ENCODE measurements at regions not wholly inside any gene's neighbourhood (a gene's known extent, or its start where the extent isn't known, plus 50 kb on each side); places are given as distances from the start of the nearest gene placed in this dataset.
"Not testable (repeated sequence)": the region's sequence is repeated elsewhere in the genome, so short reads cannot be mapped to it uniquely, and the experiment has no call there.

GRCh38 chr4:156509921-156510320 is 461.7 kb downstream of the PDGFC start:
- H3K9me3 ChIP-seq (ENCODE audit: control extremely low read depth in 1 of 5, control insufficient read depth in 4 of 5, insufficient read depth in 2 of 5, low read depth in 1 of 5, low read length in 4 of 5); H3K36me3 ChIP-seq (ENCODE audit: control insufficient read depth in 4 of 4, insufficient read depth in 4 of 4, low read length in 3 of 4); H3K4me3 ChIP-seq (ENCODE audit: control insufficient read depth in 1 of 7, extremely low read depth in 1 of 7, insufficient read depth in 4 of 7, low read depth in 2 of 7, low read length in 6 of 7); CTCF ChIA-PET; H3K27me3 ChIP-seq (replicated peaks in 2 of 5; ENCODE audit: control insufficient read depth in 4 of 5, insufficient read depth in 5 of 5, low read length in 4 of 5); H3K27ac ChIP-seq (ENCODE audit: insufficient read depth in 1 of 2, low read depth in 1 of 2, low read length in 2 of 2, poor library complexity in 1 of 2, severe bottlenecking in 2 of 2); POLR2A ChIA-PET; H3K4me1 ChIP-seq (ENCODE audit: control extremely low read depth in 1 of 4, control insufficient read depth in 4 of 4, insufficient read depth in 4 of 4, low read length in 3 of 4): not testable (repeated sequence)
- DNase-seq = peak; percentile 16 to 59 (median 44)
- WGBS (ENCODE audit: insufficient coverage) = no CpG with 5 or more reads among the region's 1 CpG

GRCh38 chr4:156505341-156505955 is 466.2 kb downstream of the PDGFC start:
- Histone ChIP-seq H3K9me3 (ENCODE audit: control extremely low read depth in 1 of 5, control insufficient read depth in 4 of 5, insufficient read depth in 2 of 5, low read depth in 1 of 5, low read length in 4 of 5) (peaks cover 0 to 5% (median 0%) of the 10 kb centered on the region in 5 experiments), H3K4me3 (ENCODE audit: control insufficient read depth in 1 of 7, extremely low read depth in 1 of 7, insufficient read depth in 4 of 7, low read depth in 2 of 7, low read length in 6 of 7) (no peak overlapping the region), H3K27me3 (replicated peaks in 2 of 5; ENCODE audit: control insufficient read depth in 4 of 5, insufficient read depth in 5 of 5, low read length in 4 of 5) (no peaks in the 10 kb centered on the region), H3K27ac (ENCODE audit: insufficient read depth in 1 of 2, low read depth in 1 of 2, low read length in 2 of 2, poor library complexity in 1 of 2, severe bottlenecking in 2 of 2) (no peak overlapping the region), H3K4me1 (ENCODE audit: control extremely low read depth in 1 of 4, control insufficient read depth in 4 of 4, insufficient read depth in 4 of 4, low read length in 3 of 4) (no peaks in the 10 kb centered on the region), H3K36me3 (ENCODE audit: control insufficient read depth in 4 of 4, insufficient read depth in 4 of 4, low read length in 3 of 4) (no peaks in the 10 kb centered on the region)
- DNase-seq = peak; percentile 18 to 60 (median 46)
- ChIA-PET CTCF (interaction anchor here (0.7 kb wide), 1 partner anchor 31 kb away, joined by 3 read pairs; no protein-coding TSS in a partner anchor), POLR2A (no interaction called here)
- 78% methylated on average over 10 of the region's 12 CpGs for WGBS (ENCODE audit: insufficient coverage)

- 100% methylated on average over 1 of the region's 3 CpGs for WGBS (ENCODE audit: insufficient coverage)
- Histone ChIP-seq H3K4me1 (ENCODE audit: control extremely low read depth in 1 of 4, control insufficient read depth in 4 of 4, insufficient read depth in 4 of 4, low read length in 3 of 4) (no peaks in the 10 kb centered on the region), H3K9me3 (ENCODE audit: control extremely low read depth in 1 of 5, control insufficient read depth in 4 of 5, insufficient read depth in 2 of 5, low read depth in 1 of 5, low read length in 4 of 5) (peaks cover 0 to 5% (median 0%) of the 10 kb centered on the region in 5 experiments), H3K27me3 (replicated peaks in 2 of 5; ENCODE audit: control insufficient read depth in 4 of 5, insufficient read depth in 5 of 5, low read length in 4 of 5) (no peaks in the 10 kb centered on the region), H3K27ac (ENCODE audit: insufficient read depth in 1 of 2, low read depth in 1 of 2, low read length in 2 of 2, poor library complexity in 1 of 2, severe bottlenecking in 2 of 2) (no peak overlapping the region), H3K36me3 (ENCODE audit: control insufficient read depth in 4 of 4, insufficient read depth in 4 of 4, low read length in 3 of 4) (no peaks in the 10 kb centered on the region), H3K4me3 (ENCODE audit: control insufficient read depth in 1 of 7, extremely low read depth in 1 of 7, insufficient read depth in 4 of 7, low read depth in 2 of 7, low read length in 6 of 7) (no peak overlapping the region)
- ChIA-PET POLR2A (no interaction called here), CTCF (no interaction called here)
- no peak for DNase-seq
Observed at GRCh38 chr4:156503119-156503518, 468.5 kb downstream of the PDGFC start.

- CTCF ChIA-PET = no interaction called here
- Histone ChIP-seq H3K27ac (ENCODE audit: insufficient read depth in 1 of 2, low read depth in 1 of 2, low read length in 2 of 2, poor library complexity in 1 of 2, severe bottlenecking in 2 of 2) (no peak overlapping the region), H3K4me3 (ENCODE audit: control insufficient read depth in 1 of 7, extremely low read depth in 1 of 7, insufficient read depth in 4 of 7, low read depth in 2 of 7, low read length in 6 of 7) (no peak overlapping the region), H3K9me3 (ENCODE audit: control extremely low read depth in 1 of 5, control insufficient read depth in 4 of 5, insufficient read depth in 2 of 5, low read depth in 1 of 5, low read length in 4 of 5) (peaks cover 0 to 5% (median 0%) of the 10 kb centered on the region in 5 experiments), H3K27me3 (replicated peaks in 2 of 5; ENCODE audit: control insufficient read depth in 4 of 5, insufficient read depth in 5 of 5, low read length in 4 of 5) (no peaks in the 10 kb centered on the region), H3K4me1 (ENCODE audit: control extremely low read depth in 1 of 4, control insufficient read depth in 4 of 4, insufficient read depth in 4 of 4, low read length in 3 of 4) (no peaks in the 10 kb centered on the region), H3K36me3 (ENCODE audit: control insufficient read depth in 4 of 4, insufficient read depth in 4 of 4, low read length in 3 of 4) (no peaks in the 10 kb centered on the region)
- POLR2A ChIA-PET = no interaction called here
- no peak for DNase-seq
Observed at GRCh38 chr4:156501962-156502361, 469.6 kb downstream of the PDGFC start.

GRCh38 chr4:156499684-156500083 is 471.9 kb downstream of the PDGFC start:
- no peaks in the 10 kb centered on the region for H3K27me3 ChIP-seq (replicated peaks in 2 of 5; ENCODE audit: control insufficient read depth in 4 of 5, insufficient read depth in 5 of 5, low read length in 4 of 5)
- no peak for DNase-seq
- no peak overlapping the region for H3K4me3 ChIP-seq (ENCODE audit: control insufficient read depth in 1 of 7, extremely low read depth in 1 of 7, insufficient read depth in 4 of 7, low read depth in 2 of 7, low read length in 6 of 7)
- peaks cover 0 to 7% (median 5%) of the 10 kb centered on the region in 4 experiments for H3K4me1 ChIP-seq (ENCODE audit: control extremely low read depth in 1 of 4, control insufficient read depth in 4 of 4, insufficient read depth in 4 of 4, low read length in 3 of 4)
- ChIA-PET CTCF (no interaction called here), POLR2A (no interaction called here)
- no peak overlapping the region for H3K27ac ChIP-seq (ENCODE audit: insufficient read depth in 1 of 2, low read depth in 1 of 2, low read length in 2 of 2, poor library complexity in 1 of 2, severe bottlenecking in 2 of 2)
- WGBS (ENCODE audit: insufficient coverage) = no CpG with 5 or more reads among the region's 2 CpGs
- H3K9me3 ChIP-seq (ENCODE audit: control extremely low read depth in 1 of 5, control insufficient read depth in 4 of 5, insufficient read depth in 2 of 5, low read depth in 1 of 5, low read length in 4 of 5) = peaks cover 0 to 5% (median 0%) of the 10 kb centered on the region in 5 experiments
- no peaks in the 10 kb centered on the region for H3K36me3 ChIP-seq (ENCODE audit: control insufficient read depth in 4 of 4, insufficient read depth in 4 of 4, low read length in 3 of 4)

GRCh38 chr4:156497486-156497885 is 474.1 kb downstream of the PDGFC start:
- ChIA-PET CTCF (no interaction called here), POLR2A (no interaction called here)
- H3K27ac ChIP-seq (ENCODE audit: insufficient read depth in 1 of 2, low read depth in 1 of 2, low read length in 2 of 2, poor library complexity in 1 of 2, severe bottlenecking in 2 of 2) = no peak overlapping the region
- no peak overlapping the region for H3K4me3 ChIP-seq (ENCODE audit: control insufficient read depth in 1 of 7, extremely low read depth in 1 of 7, insufficient read depth in 4 of 7, low read depth in 2 of 7, low read length in 6 of 7)
- WGBS (ENCODE audit: insufficient coverage) = 100% methylated on average over 2 of the region's 6 CpGs
- H3K36me3 ChIP-seq (ENCODE audit: control insufficient read depth in 4 of 4, insufficient read depth in 4 of 4, low read length in 3 of 4) = no peaks in the 10 kb centered on the region
- peaks cover 0 to 1% (median 0%) of the 10 kb centered on the region in 5 experiments for H3K9me3 ChIP-seq (ENCODE audit: control extremely low read depth in 1 of 5, control insufficient read depth in 4 of 5, insufficient read depth in 2 of 5, low read depth in 1 of 5, low read length in 4 of 5)
- H3K4me1 ChIP-seq (ENCODE audit: control extremely low read depth in 1 of 4, control insufficient read depth in 4 of 4, insufficient read depth in 4 of 4, low read length in 3 of 4) = peaks cover 0 to 7% (median 5%) of the 10 kb centered on the region in 4 experiments
- no peaks in the 10 kb centered on the region for H3K27me3 ChIP-seq (replicated peaks in 2 of 5; ENCODE audit: control insufficient read depth in 4 of 5, insufficient read depth in 5 of 5, low read length in 4 of 5)
- no peak for DNase-seq

- 100% methylated on average over 2 of the region's 3 CpGs for WGBS (ENCODE audit: insufficient coverage)
- ChIA-PET CTCF (no interaction called here), POLR2A (no interaction called here)
- H3K9me3 ChIP-seq (ENCODE audit: control extremely low read depth in 1 of 5, control insufficient read depth in 4 of 5, insufficient read depth in 2 of 5, low read depth in 1 of 5, low read length in 4 of 5) = peaks cover 0 to 1% (median 0%) of the 10 kb centered on the region in 5 experiments
- no peak overlapping the region for H3K4me3 ChIP-seq (ENCODE audit: control insufficient read depth in 1 of 7, extremely low read depth in 1 of 7, insufficient read depth in 4 of 7, low read depth in 2 of 7, low read length in 6 of 7)
- DNase-seq = no peak
- peaks cover 0 to 7% (median 5%) of the 10 kb centered on the region in 4 experiments for H3K4me1 ChIP-seq (ENCODE audit: control extremely low read depth in 1 of 4, control insufficient read depth in 4 of 4, insufficient read depth in 4 of 4, low read length in 3 of 4)
- H3K36me3 ChIP-seq (ENCODE audit: control insufficient read depth in 4 of 4, insufficient read depth in 4 of 4, low read length in 3 of 4) = no peaks in the 10 kb centered on the region
- no peaks in the 10 kb centered on the region for H3K27me3 ChIP-seq (replicated peaks in 2 of 5; ENCODE audit: control insufficient read depth in 4 of 5, insufficient read depth in 5 of 5, low read length in 4 of 5)
- no peak overlapping the region for H3K27ac ChIP-seq (ENCODE audit: insufficient read depth in 1 of 2, low read depth in 1 of 2, low read length in 2 of 2, poor library complexity in 1 of 2, severe bottlenecking in 2 of 2)
Observed at GRCh38 chr4:156496797-156497196, 474.8 kb downstream of the PDGFC start.
